Colonic mucosa (tissue), 4 donors: ENCODE measurements at regions not wholly inside any gene's neighbourhood (a gene's known extent, or its start where the extent isn't known, plus 50 kb on each side); places are given as distances from the start of the nearest gene placed in this dataset.

ENCODE experiments used
- DNase-seq: peaks from one replicate; pipeline ENCODE4 v3.0.0-alpha.2; 2020
- H3K27ac ChIP-seq: fragments of 200-600 bp; one replicate; pipeline ENCODE4 v1.8.0; 2021
- H3K27me3 ChIP-seq: fragments of 200-600 bp; one replicate; pipeline ENCODE4 v1.8.0; 2021
- H3K36me3 ChIP-seq: fragments of 200-600 bp; one replicate; pipeline ENCODE4 v1.8.0; 2021
- H3K4me1 ChIP-seq: fragments of 200-600 bp; one replicate; pipeline ENCODE4 v1.8.0; 2021; ENCODE audit warnings: mild to moderate bottlenecking
- H3K4me3 ChIP-seq: fragments of 200-600 bp; one replicate; pipeline ENCODE4 v1.8.0; 2021
- H3K9ac ChIP-seq, 2 donors: one replicate each; pipeline ENCODE4 v1.7.0; 2013; ENCODE audit warnings: control low read depth in 2 of 2, low read depth in 2 of 2, low read length in 2 of 2
- H3K9me3 ChIP-seq: fragments of 200-600 bp; one replicate; pipeline ENCODE4 v1.8.0; 2021
- CTCF ChIP-seq: fragments of 200-600 bp; IDR thresholded peaks from one replicate; pipeline ENCODE4 v1.8.0; 2022; ENCODE audit warnings: antibody characterized with exemption, mild to moderate bottlenecking
- intact Hi-C: fragments of 100-400 bp; cut with DNase I; formaldehyde crosslinking; loops from one replicate; pipeline ENCODE4 v1.14.1; 2022
- donor health status: healthy.
- donor health status: DM: no; HTN: no; CAD: no.
- donor health status: DM: no; HTN: no; CAD: no.

- TF ChIP-seq CTCF: no peak
- Histone ChIP-seq H3K4me3 (no peak overlapping the region), H3K27ac (no peak overlapping the region), H3K4me1 (no peaks in the 10 kb centered on the region), H3K9me3 (no peaks in the 10 kb centered on the region), H3K9ac (no peak overlapping the region), H3K27me3 (no peaks in the 10 kb centered on the region), H3K36me3 (no peaks in the 10 kb centered on the region)
- no peak for DNase-seq
- intact Hi-C loops: no loop called here
Measured at GRCh38 chr3:41080141-41080540, 119.2 kb upstream of the CTNNB1 start.

- intact Hi-C loops: no loop called here
- H3K27me3 ChIP-seq: no peaks in the 10 kb centered on the region
Measured at GRCh38 chr3:41088882-41089281, 110.4 kb upstream of the CTNNB1 start.

GRCh38 chr3:41089566-41089965 lies 109.7 kb upstream of the CTNNB1 start:
- Histone ChIP-seq H3K27ac (no peak overlapping the region), H3K36me3 (no peaks in the 10 kb centered on the region), H3K4me3 (no peak overlapping the region)

More at GRCh38 chr3:41088882-41089281, 110.4 kb upstream of the CTNNB1 start:
- Histone ChIP-seq H3K4me1 (no peaks in the 10 kb centered on the region), H3K36me3 (no peaks in the 10 kb centered on the region), H3K9ac (no peak overlapping the region), H3K4me3 (no peak overlapping the region), H3K27ac (no peak overlapping the region), H3K9me3 (no peaks in the 10 kb centered on the region)
- no peak for DNase-seq
- no peak for TF ChIP-seq CTCF

GRCh38 chr3:41092844-41093243 lies 106.5 kb upstream of the CTNNB1 start:
- Histone ChIP-seq H3K36me3 (no peaks in the 10 kb centered on the region), H3K9ac (no peak overlapping the region), H3K27ac (no peak overlapping the region), H3K4me3 (no peak overlapping the region), H3K27me3 (no peaks in the 10 kb centered on the region), H3K4me1 (no peaks in the 10 kb centered on the region), H3K9me3 (no peaks in the 10 kb centered on the region)
- DNase-seq: no peak
- intact Hi-C loops: no loop called here
- no peak for TF ChIP-seq CTCF

More at GRCh38 chr3:41089566-41089965, 109.7 kb upstream of the CTNNB1 start:
- no peak for TF ChIP-seq CTCF
- intact Hi-C loops: no loop called here
- no peaks in the 10 kb centered on the region for H3K27me3 ChIP-seq
- no peaks in the 10 kb centered on the region for H3K9me3 ChIP-seq
- H3K4me1 ChIP-seq: no peaks in the 10 kb centered on the region
- DNase-seq: no peak
- H3K9ac ChIP-seq: no peak overlapping the region

- no peaks in the 10 kb centered on the region for H3K9me3 ChIP-seq
- no peak overlapping the region for H3K9ac ChIP-seq
- no peaks in the 10 kb centered on the region for H3K27me3 ChIP-seq
- TF ChIP-seq CTCF: no peak
- intact Hi-C loops: no loop called here
- no peaks in the 10 kb centered on the region for H3K4me1 ChIP-seq
- H3K27ac ChIP-seq: no peak overlapping the region
- H3K4me3 ChIP-seq: no peak overlapping the region
- H3K36me3 ChIP-seq: no peaks in the 10 kb centered on the region
- no peak for DNase-seq
Measured at GRCh38 chr3:41093476-41093875, 105.8 kb upstream of the CTNNB1 start.

GRCh38 chr3:41094351-41094750 lies 105.0 kb upstream of the CTNNB1 start:
- Histone ChIP-seq H3K27me3 (no peaks in the 10 kb centered on the region), H3K9ac (no peak overlapping the region), H3K36me3 (no peaks in the 10 kb centered on the region), H3K4me3 (no peak overlapping the region), H3K9me3 (no peaks in the 10 kb centered on the region), H3K4me1 (no peaks in the 10 kb centered on the region), H3K27ac (no peak overlapping the region)
- TF ChIP-seq CTCF: no peak
- intact Hi-C loops: no loop called here
- no peak for DNase-seq
